ENCODE measurements at regions not wholly inside any gene's neighbourhood (a gene's known extent, or its start where the extent isn't known, plus 50 kb on each side); places are given as distances from the start of the nearest gene placed in this dataset.
A peak's percentile ranks its signal among the peaks of the same experiment; 100 is the strongest.

GRCh38 chr2:12203528-12203927 lies 457.1 kb downstream of the LPIN1 start:
- ATAC-seq (no peak), DNase-seq (no peak)
- Histone ChIP-seq H3K4me1 (peaks cover 0 to 13% of the 10 kb centered on the region in 2 donors), H3K27ac (no peak overlapping the region), H3K4me3 (no peak overlapping the region), H3K9me3 (peaks cover 0 to 11% of the 10 kb centered on the region in 2 donors), H3K36me3 (no peaks in the 10 kb centered on the region), H3K27me3 (no peaks in the 10 kb centered on the region)
- intact Hi-C loops (cut with DNase I) = no loop called here
- no peak for TF ChIP-seq CTCF (IDR thresholded peaks at IDR 0.05)

GRCh38 chr2:12205086-12205485 lies 458.7 kb downstream of the LPIN1 start:
- no peak overlapping the region for H3K27ac ChIP-seq
- no peaks in the 10 kb centered on the region for H3K36me3 ChIP-seq
- no peak for ATAC-seq
- intact Hi-C loops (cut with DNase I) = no loop called here
- H3K9me3 ChIP-seq = peaks cover 0 to 11% of the 10 kb centered on the region in 2 donors
- no peak for TF ChIP-seq CTCF (IDR thresholded peaks at IDR 0.05)
- no peak overlapping the region for H3K4me3 ChIP-seq
- no peaks in the 10 kb centered on the region for H3K27me3 ChIP-seq
- DNase-seq = no peak
- peaks cover 0 to 10% of the 10 kb centered on the region in 2 donors for H3K4me1 ChIP-seq

- DNase-seq = no peak
- Histone ChIP-seq H3K4me1 (no peaks in the 10 kb centered on the region), H3K27ac (no peak overlapping the region), H3K9me3 (peaks cover 0 to 11% of the 10 kb centered on the region in 2 donors), H3K36me3 (no peaks in the 10 kb centered on the region), H3K4me3 (no peak overlapping the region), H3K27me3 (no peaks in the 10 kb centered on the region)
- intact Hi-C loops (cut with DNase I) = no loop called here
- TF ChIP-seq CTCF (IDR thresholded peaks at IDR 0.05) = no peak
- no peak for ATAC-seq
Measured at GRCh38 chr2:12207491-12207890, 461.1 kb downstream of the LPIN1 start.

- intact Hi-C loops (cut with DNase I) = no loop called here
- DNase-seq = peak in 1 of 4 donors; percentile 41
- TF ChIP-seq CTCF (IDR thresholded peaks at IDR 0.05) = no peak
- ATAC-seq = no peak
- Histone ChIP-seq H3K27me3 (no peaks in the 10 kb centered on the region), H3K4me1 (no peaks in the 10 kb centered on the region), H3K27ac (no peak overlapping the region), H3K4me3 (no peak overlapping the region), H3K9me3 (peaks cover 0 to 5% of the 10 kb centered on the region in 2 donors), H3K36me3 (no peaks in the 10 kb centered on the region)
Measured at GRCh38 chr2:12210016-12210933, 463.8 kb downstream of the LPIN1 start.

- no peak for ATAC-seq
- Histone ChIP-seq H3K27me3 (no peaks in the 10 kb centered on the region), H3K36me3 (no peaks in the 10 kb centered on the region), H3K9me3 (no peaks in the 10 kb centered on the region), H3K4me1 (no peaks in the 10 kb centered on the region), H3K27ac (no peak overlapping the region), H3K4me3 (no peak overlapping the region)
- no peak for TF ChIP-seq CTCF (IDR thresholded peaks at IDR 0.05)
- intact Hi-C loops (cut with DNase I) = no loop called here
- DNase-seq = no peak
Measured at GRCh38 chr2:12211326-12212175, 465.1 kb downstream of the LPIN1 start.

Measured in left lung (tissue), 4 donors.